ENCODE measurements at regions not wholly inside any gene's neighbourhood (a gene's known extent, or its start where the extent isn't known, plus 50 kb on each side); places are given as distances from the start of the nearest gene placed in this dataset.

GRCh38 chrX:94908171-94908570 lies 1234.2 kb downstream of the FAM133A start:
- DNase-seq (no peak), ATAC-seq (no peak)
- no peaks in the 10 kb centered on the region for H3K36me3 ChIP-seq
- H3K4me1 ChIP-seq = no peaks in the 10 kb centered on the region
- intact Hi-C loops (cut with DNase I) = no loop called here
- H3K27me3 ChIP-seq = no peaks in the 10 kb centered on the region
- no peak overlapping the region for H3K4me3 ChIP-seq
- H3K9me3 ChIP-seq = no peaks in the 10 kb centered on the region
- H3K27ac ChIP-seq = no peak overlapping the region
- TF ChIP-seq CTCF (IDR thresholded peaks at IDR 0.05) = no peak

GRCh38 chrX:94908648-94909047 lies 1234.6 kb downstream of the FAM133A start:
- Histone ChIP-seq H3K9me3 (no peaks in the 10 kb centered on the region), H3K27ac (no peak overlapping the region), H3K4me1 (no peaks in the 10 kb centered on the region), H3K4me3 (no peak overlapping the region), H3K36me3 (no peaks in the 10 kb centered on the region), H3K27me3 (no peaks in the 10 kb centered on the region)
- intact Hi-C loops (cut with DNase I) = no loop called here
- no peak for TF ChIP-seq CTCF (IDR thresholded peaks at IDR 0.05)
- DNase-seq (no peak), ATAC-seq (no peak)

GRCh38 chrX:94914235-94914634 lies 1240.2 kb downstream of the FAM133A start:
- Histone ChIP-seq H3K27ac (no peak overlapping the region), H3K36me3 (no peaks in the 10 kb centered on the region), H3K9me3 (no peaks in the 10 kb centered on the region), H3K4me3 (no peak overlapping the region), H3K4me1 (no peaks in the 10 kb centered on the region), H3K27me3 (no peaks in the 10 kb centered on the region)
- intact Hi-C loops (cut with DNase I) = no loop called here
- DNase-seq (no peak), ATAC-seq (peak; percentile 63)
- no peak for TF ChIP-seq CTCF (IDR thresholded peaks at IDR 0.05)

- Histone ChIP-seq H3K27me3 (no peaks in the 10 kb centered on the region), H3K4me3 (no peak overlapping the region), H3K4me1 (no peaks in the 10 kb centered on the region), H3K27ac (no peak overlapping the region), H3K36me3 (no peaks in the 10 kb centered on the region), H3K9me3 (no peaks in the 10 kb centered on the region)
- ATAC-seq (no peak), DNase-seq (no peak)
- TF ChIP-seq CTCF (IDR thresholded peaks at IDR 0.05) = no peak
- intact Hi-C loops (cut with DNase I) = no loop called here
These were observed 1258.4 kb downstream of the FAM133A start for GRCh38 chrX:94932278-94932965.

GRCh38 chrX:94936722-94937121 lies 1262.7 kb downstream of the FAM133A start:
- no peaks in the 10 kb centered on the region for H3K9me3 ChIP-seq
- no peaks in the 10 kb centered on the region for H3K4me1 ChIP-seq
- H3K27ac ChIP-seq = no peak overlapping the region
- ATAC-seq (no peak), DNase-seq (no peak)
- TF ChIP-seq CTCF (IDR thresholded peaks at IDR 0.05) = no peak
- intact Hi-C loops (cut with DNase I) = no loop called here
- H3K36me3 ChIP-seq = no peaks in the 10 kb centered on the region
- no peaks in the 10 kb centered on the region for H3K27me3 ChIP-seq
- no peak overlapping the region for H3K4me3 ChIP-seq

GRCh38 chrX:94937491-94937890 lies 1263.5 kb downstream of the FAM133A start:
- Histone ChIP-seq H3K9me3 (no peaks in the 10 kb centered on the region), H3K27ac (no peak overlapping the region), H3K36me3 (no peaks in the 10 kb centered on the region), H3K4me1 (no peaks in the 10 kb centered on the region), H3K27me3 (no peaks in the 10 kb centered on the region), H3K4me3 (no peak overlapping the region)
- no peak for ATAC-seq
- intact Hi-C loops (cut with DNase I) = no loop called here
- no peak for DNase-seq
- TF ChIP-seq CTCF (IDR thresholded peaks at IDR 0.05) = no peak

Data from upper lobe of right lung (tissue), 1 donor.